Mammary epithelial cell (primary cell): ENCODE measurements at regions not wholly inside any gene's neighbourhood (a gene's known extent, or its start where the extent isn't known, plus 50 kb on each side); places are given as distances from the start of the nearest gene placed in this dataset.

Experiments used
- EZH2 ChIP-seq: IDR thresholded peaks from 2 replicates; pipeline ENCODE4 v1.6.1; 2012; ENCODE audit warnings: low read length, inconsistent platforms, borderline replicate concordance
- TF ChIP-seq, protein P1 (sequence below), 2 donors: IDR thresholded peaks in 1 of 2; conservative IDR thresholded peaks in 1 of 2; 2 replicates each; pipeline ENCODE4 v1.5.1; 2011 to 2012; ENCODE audit warnings: inconsistent platforms in 2 of 2, low read length in 2 of 2, mild to moderate bottlenecking in 2 of 2, control low read depth in 1 of 2, low read depth in 1 of 2; ENCODE audit not compliant: insufficient read depth in 1 of 2; ENCODE audit errors: extremely low read depth in 1 of 2

DNA sequence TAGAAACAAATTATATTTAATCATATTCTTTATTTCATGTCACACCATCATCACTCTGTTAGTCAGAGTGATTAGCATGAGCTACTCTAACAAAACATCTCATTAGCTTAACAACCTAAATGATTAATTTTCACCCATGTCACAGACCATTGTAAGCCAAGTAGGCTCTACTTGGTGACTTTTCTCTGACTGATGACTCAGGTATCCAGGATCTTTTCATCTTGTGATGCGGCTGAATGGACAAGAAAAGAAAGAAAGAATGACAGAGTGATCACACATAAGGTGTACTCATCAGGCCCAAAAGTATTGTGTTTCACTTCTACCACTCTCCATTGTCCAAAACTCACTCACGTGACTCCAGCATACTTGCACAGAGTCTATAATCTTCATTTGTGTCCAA is 299.3 kb downstream of the ANXA1 start:
- TF ChIP-seq, protein P1, sequence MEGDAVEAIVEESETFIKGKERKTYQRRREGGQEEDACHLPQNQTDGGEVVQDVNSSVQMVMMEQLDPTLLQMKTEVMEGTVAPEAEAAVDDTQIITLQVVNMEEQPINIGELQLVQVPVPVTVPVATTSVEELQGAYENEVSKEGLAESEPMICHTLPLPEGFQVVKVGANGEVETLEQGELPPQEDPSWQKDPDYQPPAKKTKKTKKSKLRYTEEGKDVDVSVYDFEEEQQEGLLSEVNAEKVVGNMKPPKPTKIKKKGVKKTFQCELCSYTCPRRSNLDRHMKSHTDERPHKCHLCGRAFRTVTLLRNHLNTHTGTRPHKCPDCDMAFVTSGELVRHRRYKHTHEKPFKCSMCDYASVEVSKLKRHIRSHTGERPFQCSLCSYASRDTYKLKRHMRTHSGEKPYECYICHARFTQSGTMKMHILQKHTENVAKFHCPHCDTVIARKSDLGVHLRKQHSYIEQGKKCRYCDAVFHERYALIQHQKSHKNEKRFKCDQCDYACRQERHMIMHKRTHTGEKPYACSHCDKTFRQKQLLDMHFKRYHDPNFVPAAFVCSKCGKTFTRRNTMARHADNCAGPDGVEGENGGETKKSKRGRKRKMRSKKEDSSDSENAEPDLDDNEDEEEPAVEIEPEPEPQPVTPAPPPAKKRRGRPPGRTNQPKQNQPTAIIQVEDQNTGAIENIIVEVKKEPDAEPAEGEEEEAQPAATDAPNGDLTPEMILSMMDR (conservative IDR thresholded peaks at IDR 0.05 in 1 of 2, IDR thresholded peaks at IDR 0.05 in 1 of 2; ENCODE audit: extremely low read depth in 1 of 2, insufficient read depth in 1 of 2, low read depth in 1 of 2, low read length in 2 of 2), result no peak
- TF ChIP-seq EZH2, result no peak
